HepG2 (cell line): ENCODE measurements at regions not wholly inside any gene's neighbourhood (a gene's known extent, or its start where the extent isn't known, plus 50 kb on each side); places are given as distances from the start of the nearest gene placed in this dataset.

Experiments
- ATAC-seq: fragments of 200-7000 bp; cut with Tn5 transposase; 3 replicates; pipeline ENCODE4 v1.9.1; 2020; ENCODE audit warnings: mild to moderate bottlenecking, moderate library complexity
- BruUV-seq: library from RNA; stranded (reverse); fragments of 400-500 nt; replicated peaks from 2 replicates; lab custom pipeline; 2021; lab: Mats Ljungman, UMichigan
- CTCF ChIA-PET: fragments of 300-600 bp; formaldehyde crosslinking; extraction: SDS; loops from one replicate; lab custom pipeline; 2021; ENCODE audit warnings: low total read pairs, inconsistent platforms, low intra/inter-chr PET ratio; lab: Yijun Ruan, JAX
- POLR2A ChIA-PET: fragments of 350-600 bp; sonication (Branson Sonifier 250); formaldehyde crosslinking; loops from one replicate; lab custom pipeline; 2020; ENCODE audit warnings: antibody characterized with exemption, inconsistent platforms; lab: Yijun Ruan, JAX
- DNase-seq: peaks from one replicate; pipeline ENCODE4 v3.0.0-alpha.2; 2015; ENCODE audit warnings: low spot score
- FAIRE-seq: peaks from 3 replicates; lab custom pipeline; 2011; peaks lifted over from hg19 to GRCh38; lab: Jason Lieb, UNC
- H2AFZ ChIP-seq: one replicate; pipeline ENCODE4 v1.6.1; 2011; ENCODE audit warnings: low read length, inconsistent platforms
- H3K27ac ChIP-seq: fragments of 300-600 bp; 3 replicates; pipeline ENCODE4 v1.8.0; 2011; ENCODE audit warnings: mixed run types, mild to moderate bottlenecking, mixed read lengths, low read length, inconsistent platforms; ENCODE audit not compliant: insufficient read depth; ENCODE audit errors: extremely low read length
- H3K27me3 ChIP-seq, 2 experiments: fragments of 200-600 bp in 1 of 2; 2 replicates in 1 of 2; 3 replicates in 1 of 2; pipeline versions ENCODE4 v1.6.0 to v1.8.0; 2011; ENCODE audit warnings: low read length in 2 of 2, mild to moderate bottlenecking in 2 of 2, moderate library complexity in 2 of 2, inconsistent platforms in 1 of 2; ENCODE audit not compliant: insufficient read depth in 2 of 2, control insufficient read depth in 1 of 2
- H3K36me3 ChIP-seq, 2 experiments: fragments of 200-600 bp in 1 of 2; replicated peaks in 1 of 2; 2 replicates in 1 of 2; 3 replicates in 1 of 2; pipeline versions ENCODE4 v1.5.1 to v1.8.0; 2011; ENCODE audit warnings: low read length in 2 of 2, inconsistent platforms in 1 of 2; ENCODE audit not compliant: insufficient read depth in 2 of 2, control insufficient read depth in 1 of 2
- H3K4me1 ChIP-seq: 2 replicates; pipeline ENCODE4 v1.5.1; 2012; ENCODE audit warnings: low read length, inconsistent platforms; ENCODE audit not compliant: insufficient read depth
- H3K4me2 ChIP-seq: 2 replicates; pipeline ENCODE4 v1.6.0; 2011; ENCODE audit warnings: low read depth, low read length, inconsistent platforms
- H3K4me3 ChIP-seq, 3 experiments: fragments of 200-600 bp in 1 of 3; sonication (generic), shearing (Covaris generic) in 1 of 3; replicated peaks in 1 of 3; 2 replicates each; pipeline ENCODE4 v1.5.1; 2011 to 2016; ENCODE audit warnings: low read length in 3 of 3, inconsistent platforms in 2 of 3, low read depth in 2 of 3, mild to moderate bottlenecking in 2 of 3, control low read depth in 1 of 3, mixed read lengths in 1 of 3; ENCODE audit not compliant: insufficient read depth in 1 of 3
- H3K79me2 ChIP-seq: one replicate; pipeline ENCODE4 v1.6.1; 2011; ENCODE audit warnings: low read length, inconsistent platforms; ENCODE audit not compliant: insufficient read depth
- H3K9ac ChIP-seq: 2 replicates; pipeline ENCODE4 v1.6.0; 2011; ENCODE audit warnings: mild to moderate bottlenecking, low read depth, low read length, inconsistent platforms; ENCODE audit not compliant: insufficient read depth
- H3K9me3 ChIP-seq: 2 replicates; pipeline ENCODE4 v1.5.1; 2012; ENCODE audit warnings: mild to moderate bottlenecking, low read length
- H4K20me1 ChIP-seq: 2 replicates; pipeline ENCODE4 v1.6.0; 2011; ENCODE audit warnings: inconsistent platforms, mild to moderate bottlenecking, low read length, moderate library complexity; ENCODE audit not compliant: insufficient read depth
- ATF7 ChIP-seq, 2 experiments: fragments of 450-650 bp in 1 of 2; sonication (generic) in 1 of 2; formaldehyde crosslinking in 1 of 2; IDR thresholded peaks; 2 replicates each; pipeline versions ENCODE4 v1.4.0 to v1.6.1; 2016 to 2020; ENCODE audit warnings: antibody characterized with exemption in 1 of 2, mild to moderate bottlenecking in 1 of 2, missing genetic modification reagents in 1 of 2
- HOXA7 ChIP-seq: sonication (generic); formaldehyde crosslinking; IDR thresholded peaks from 2 replicates; pipeline ENCODE4 v1.8.1; 2022; ENCODE audit warnings: mild to moderate bottlenecking, missing genetic modification reagents, moderate library complexity
- MTF1 ChIP-seq: sonication (generic); formaldehyde crosslinking; IDR thresholded peaks from 2 replicates; pipeline ENCODE4 v1.5.0; 2020; ENCODE audit warnings: missing genetic modification reagents
- PHF20 ChIP-seq: sonication (generic); formaldehyde crosslinking; IDR thresholded peaks from 2 replicates; pipeline ENCODE4 v1.5.0; 2020; ENCODE audit warnings: mild to moderate bottlenecking, missing genetic modification reagents
- ZBTB20 ChIP-seq: sonication (generic); formaldehyde crosslinking; IDR thresholded peaks from 2 replicates; pipeline ENCODE4 v1.8.1; 2023; ENCODE audit warnings: missing genetic modification reagents, low read depth, mild to moderate bottlenecking, borderline replicate concordance
- ZBTB46 ChIP-seq: sonication (generic); formaldehyde crosslinking; IDR thresholded peaks from 2 replicates; pipeline ENCODE4 v1.4.0; 2020; ENCODE audit warnings: mild to moderate bottlenecking, missing genetic modification reagents, borderline replicate concordance
- ZMYM2 ChIP-seq: sonication (generic); formaldehyde crosslinking; IDR thresholded peaks from 2 replicates; pipeline ENCODE4 v1.8.0; 2022; ENCODE audit warnings: mild to moderate bottlenecking, missing genetic modification reagents
- ZNF546 ChIP-seq: sonication (generic); formaldehyde crosslinking; conservative IDR thresholded peaks from 2 replicates; pipeline ENCODE4 v1.8.1; 2023; ENCODE audit warnings: mild to moderate bottlenecking, missing genetic modification reagents
- WGBS: methylation state at CpG from one replicate; pipeline ENCODE4 v1.1.6; 2017; ENCODE audit warnings: low lambda C conversion rate; 5-methylcytosine and 5-hydroxymethylcytosine counted together
- in situ Hi-C: cut with HindIII; loops from 2 replicates; pipeline ENCODE4 v1.10.0; 2017; ENCODE audit warnings: low pct_unique_long_range_greater_than_20kb; ENCODE audit not compliant: extremely low pct_ligation_motif_present
- intact Hi-C: fragments of 100-400 bp; cut with micrococcal nuclease; formaldehyde crosslinking; loops from one replicate; pipeline ENCODE4 v1.10.0; 2022; ENCODE audit not compliant: unreplicated experiment
- TF ChIP-seq, protein P1 (sequence below): sonication (generic); formaldehyde crosslinking; IDR thresholded peaks from 2 replicates; pipeline ENCODE4 v1.9.0; 2022; ENCODE audit warnings: missing genetic modification reagents, mild to moderate bottlenecking, borderline replicate concordance

GRCh38 chr6:890201-890600 lies 197.3 kb upstream of the EXOC2 start:
- no peak for FAIRE-seq

More at GRCh38 chr6:890201-890600, 197.3 kb upstream of the EXOC2 start:
- DNase-seq: no peak
- no peak overlapping the region for H3K27ac ChIP-seq
- no TSS peak for BruUV-seq
- TF ChIP-seq, protein P1, sequence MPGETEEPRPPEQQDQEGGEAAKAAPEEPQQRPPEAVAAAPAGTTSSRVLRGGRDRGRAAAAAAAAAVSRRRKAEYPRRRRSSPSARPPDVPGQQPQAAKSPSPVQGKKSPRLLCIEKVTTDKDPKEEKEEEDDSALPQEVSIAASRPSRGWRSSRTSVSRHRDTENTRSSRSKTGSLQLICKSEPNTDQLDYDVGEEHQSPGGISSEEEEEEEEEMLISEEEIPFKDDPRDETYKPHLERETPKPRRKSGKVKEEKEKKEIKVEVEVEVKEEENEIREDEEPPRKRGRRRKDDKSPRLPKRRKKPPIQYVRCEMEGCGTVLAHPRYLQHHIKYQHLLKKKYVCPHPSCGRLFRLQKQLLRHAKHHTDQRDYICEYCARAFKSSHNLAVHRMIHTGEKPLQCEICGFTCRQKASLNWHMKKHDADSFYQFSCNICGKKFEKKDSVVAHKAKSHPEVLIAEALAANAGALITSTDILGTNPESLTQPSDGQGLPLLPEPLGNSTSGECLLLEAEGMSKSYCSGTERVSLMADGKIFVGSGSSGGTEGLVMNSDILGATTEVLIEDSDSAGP (CRISPR knock-in tag): no peak
- TF ChIP-seq PHF20 (CRISPR knock-in tag) (no peak), ZNF546 (CRISPR knock-in tag) (no peak), ZBTB20 (CRISPR knock-in tag) (no peak), ATF7 (IDR thresholded peaks at IDR 0.05) (no peak), ATF7 (CRISPR knock-in tag; IDR thresholded peaks at IDR 0.05) (no peak), ZMYM2 (no peak), HOXA7 (CRISPR knock-in tag) (no peak), MTF1 (CRISPR knock-in tag) (no peak), ZBTB46 (CRISPR knock-in tag) (no peak)
- no peaks in the 10 kb centered on the region for H3K36me3 ChIP-seq
- peaks cover 1 to 14% of the 10 kb centered on the region in 2 experiments; a peak in 3 of 5 replicates for H3K27me3 ChIP-seq
- no peaks in the 10 kb centered on the region for H3K4me1 ChIP-seq
- intact Hi-C loops (no loop called here), in situ Hi-C loops (no loop called here)
- ChIA-PET CTCF (no interaction called here), POLR2A (no interaction called here)
- WGBS: 73% methylated on average over 3 of the region's 3 CpGs
- H2AFZ ChIP-seq: no peak overlapping the region
- H3K9me3 ChIP-seq: no peaks in the 10 kb centered on the region
- no peak overlapping the region for H3K4me2 ChIP-seq
- H3K9ac ChIP-seq: no peak overlapping the region
- no peak overlapping the region for H3K4me3 ChIP-seq
- ATAC-seq: no peak
- no peaks in the 10 kb centered on the region for H4K20me1 ChIP-seq
- H3K79me2 ChIP-seq: no peaks in the 10 kb centered on the region
